ENCODE measurements at regions not wholly inside any gene's neighbourhood (a gene's known extent, or its start where the extent isn't known, plus 50 kb on each side); places are given as distances from the start of the nearest gene placed in this dataset.

- DNase-seq = no peak
Observed at GRCh38 chr3:157573780-157574378, 70.7 kb upstream of the VEPH1 start.

- DNase-seq = no peak
Observed at GRCh38 chr3:157573281-157573680, 70.1 kb upstream of the VEPH1 start.

GRCh38 chr3:157572559-157573270, 69.5 kb upstream of the VEPH1 start:
- peak; percentile 7 for DNase-seq

- no peak for DNase-seq
Observed at GRCh38 chr3:157566596-157566995, 63.4 kb upstream of the VEPH1 start.

- DNase-seq = no peak
Observed at GRCh38 chr3:157559401-157559800, 56.2 kb upstream of the VEPH1 start.

All from CD4-positive, alpha-beta T cell treated with Interleukin-17A for 4 hours (primary cell).